Right cardiac atrium (tissue), 5 donors: ENCODE measurements at regions not wholly inside any gene's neighbourhood (a gene's known extent, or its start where the extent isn't known, plus 50 kb on each side); places are given as distances from the start of the nearest gene placed in this dataset.

Source experiments
- ATAC-seq, 2 donors: fragments of 200-7000 bp; cut with Tn5 transposase; one replicate each; pipeline versions ENCODE4 v1.8.0 to v1.9.1; 2020; ENCODE audit warnings: moderate library complexity in 2 of 2, mild to moderate bottlenecking in 1 of 2
- DNase-seq, 3 donors: peaks; one replicate each; pipeline ENCODE4 v3.0.0-alpha.2; 2020
- H3K27ac ChIP-seq: one replicate; pipeline ENCODE4 v1.5.1; 2013; ENCODE audit warnings: mild to moderate bottlenecking, low read length, control low read depth, moderate library complexity
- H3K27me3 ChIP-seq: one replicate; pipeline ENCODE4 v1.6.1; 2013; ENCODE audit not compliant: control insufficient read depth, insufficient read depth
- H3K4me1 ChIP-seq: one replicate; pipeline ENCODE4 v1.6.1; 2013; ENCODE audit warnings: low read length; ENCODE audit not compliant: control insufficient read depth, insufficient read depth
- H3K4me3 ChIP-seq: one replicate; pipeline ENCODE4 v1.5.1; 2013; ENCODE audit warnings: low read length, control low read depth
- H3K9me3 ChIP-seq: one replicate; pipeline ENCODE4 v1.6.1; 2013; ENCODE audit warnings: low read length; ENCODE audit not compliant: control insufficient read depth
- WGBS: extraction: QIAGEN DNeasy Blood & Tissue Kit; methylation state at CpG from one replicate; pipeline ENCODE4 v1.1.7; 2013; 5-methylcytosine and 5-hydroxymethylcytosine counted together
- intact Hi-C, 4 donors: fragments of 100-400 bp; cut with DNase I; formaldehyde crosslinking; loops; one replicate each; pipeline versions ENCODE4 v1.11.0 to v1.14.0; 2022 to 2023
- donor health status: healthy with polysubstance abuse.
- donor health status: DM: no; HTN: yes; CAD: no.
- donor health status: DM: no; HTN: no; CAD: no.
- donor health status: DM: no; HTN: yes; CAD: no; lungs with severe emphysema.
- donor health status: DM: yes; HTN: yes; CAD: no.

DNA sequence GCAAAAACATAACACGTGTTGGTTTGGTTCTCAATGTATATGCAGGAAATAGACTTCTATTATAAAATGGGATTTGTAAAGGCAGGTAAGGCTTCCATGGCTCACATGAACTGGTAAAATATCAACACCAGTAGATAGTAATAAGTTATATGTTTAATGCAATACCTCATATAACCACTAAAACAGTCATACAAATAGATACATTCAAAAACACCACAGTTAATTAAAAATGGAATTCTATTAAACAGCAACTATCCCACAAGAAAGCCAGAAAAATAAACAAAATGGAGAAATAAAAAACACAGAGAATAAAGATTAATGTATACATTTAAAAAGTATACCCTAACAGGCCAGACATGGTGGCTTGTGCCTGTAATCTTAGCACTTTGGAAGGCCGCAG, 243.8 kb upstream of the LRATD1 start:
- ATAC-seq (no peak), DNase-seq (no peak)
- intact Hi-C loops = no loop called here
- H3K9me3 ChIP-seq = no peaks in the 10 kb centered on the region
- H3K27me3 ChIP-seq = no peaks in the 10 kb centered on the region
- WGBS = 76% methylated on average over 2 of the region's 2 CpGs
- no peak overlapping the region for H3K4me3 ChIP-seq
- H3K4me1 ChIP-seq = no peaks in the 10 kb centered on the region
- no peak overlapping the region for H3K27ac ChIP-seq

DNA sequence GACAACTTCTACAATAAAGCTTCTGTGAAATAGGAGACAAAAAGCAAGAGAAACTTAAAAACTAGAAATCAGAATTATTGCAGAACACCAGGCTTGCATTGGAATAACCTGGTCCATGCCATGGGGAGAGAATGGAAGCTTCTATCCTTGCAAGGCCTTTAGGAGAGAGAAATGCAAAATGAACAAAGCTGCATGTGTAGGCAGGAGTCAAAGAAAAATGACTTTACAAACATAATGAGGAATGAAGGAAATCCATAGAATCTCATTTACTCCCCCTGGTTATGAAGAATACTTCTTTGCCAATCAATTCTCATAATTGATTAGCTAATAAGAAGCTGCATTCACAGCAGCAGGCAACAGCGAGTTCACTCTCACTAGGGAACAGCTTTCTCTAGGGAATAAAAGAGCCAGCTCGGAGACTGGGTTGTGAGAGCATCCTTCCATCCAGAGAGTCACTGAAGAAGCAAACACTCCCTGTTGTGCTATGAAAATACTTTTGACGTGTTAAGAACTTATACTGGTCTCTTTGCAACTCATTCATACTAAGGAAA, 235.9 kb upstream of the LRATD1 start:
- H3K27me3 ChIP-seq = no peaks in the 10 kb centered on the region
- no peak for DNase-seq
- 72% methylated on average over 3 of the region's 3 CpGs for WGBS

DNA sequence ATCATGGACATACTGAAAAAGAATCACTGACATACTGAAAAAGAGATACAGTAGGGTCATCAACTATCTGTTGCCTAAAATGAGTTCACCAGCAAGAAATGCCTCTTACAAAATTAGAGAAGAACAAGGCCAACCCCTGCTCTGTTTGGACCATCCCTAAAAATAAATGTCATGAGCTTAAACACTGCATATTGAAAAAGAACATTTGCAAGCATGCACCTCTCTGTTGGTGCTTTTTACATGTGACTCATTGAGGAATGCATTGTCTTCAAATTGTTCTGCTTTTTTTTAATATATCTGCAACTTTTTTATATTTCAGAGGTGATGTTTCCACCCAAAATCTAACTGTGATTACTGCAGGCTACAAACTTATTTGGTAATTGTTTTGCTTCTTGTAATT, 233.9 kb upstream of the LRATD1 start:
- intact Hi-C loops = no loop called here
- Histone ChIP-seq H3K27ac (no peak overlapping the region), H3K9me3 (no peaks in the 10 kb centered on the region), H3K4me1 (no peaks in the 10 kb centered on the region), H3K4me3 (no peak overlapping the region), H3K27me3 (no peaks in the 10 kb centered on the region)
- DNase-seq (no peak), ATAC-seq (no peak)

More for the DNA sequence above, 235.9 kb upstream of the LRATD1 start:
- Histone ChIP-seq H3K9me3 (no peaks in the 10 kb centered on the region), H3K4me3 (no peak overlapping the region), H3K27ac (no peak overlapping the region), H3K4me1 (no peaks in the 10 kb centered on the region)
- no peak for ATAC-seq
- intact Hi-C loops = no loop called here

- 20% methylated on average over 4 of the region's 4 CpGs for WGBS
- intact Hi-C loops = no loop called here
- no peaks in the 10 kb centered on the region for H3K27me3 ChIP-seq
- no peak overlapping the region for H3K4me3 ChIP-seq
- no peaks in the 10 kb centered on the region for H3K4me1 ChIP-seq
- no peak overlapping the region for H3K27ac ChIP-seq
- no peak for DNase-seq
- no peak for ATAC-seq
- H3K9me3 ChIP-seq = no peaks in the 10 kb centered on the region
Observed at GRCh38 chr2:14401873-14402272, 230.6 kb upstream of the LRATD1 start.

DNA sequence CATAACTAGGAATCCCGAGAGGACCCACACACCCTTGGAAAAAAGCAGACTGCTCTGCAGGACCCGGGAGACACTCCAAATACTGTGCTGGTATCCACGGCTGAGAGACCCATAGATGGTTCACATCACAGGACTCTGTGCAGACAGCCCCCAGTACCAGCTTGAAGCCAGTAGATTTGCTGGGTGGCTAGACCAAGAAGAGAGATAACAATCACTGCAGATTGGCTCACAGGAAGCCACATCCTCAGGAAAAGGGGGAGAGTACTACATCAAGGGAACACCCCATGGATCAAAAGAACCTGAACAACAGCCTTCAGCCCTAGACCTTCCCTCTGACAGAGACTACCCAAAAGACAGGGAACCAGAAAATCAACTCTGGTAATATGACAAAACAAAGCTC, 223.8 kb upstream of the LRATD1 start:
- no peaks in the 10 kb centered on the region for H3K9me3 ChIP-seq
- no peak overlapping the region for H3K27ac ChIP-seq
- H3K4me1 ChIP-seq = no peaks in the 10 kb centered on the region
- intact Hi-C loops = no loop called here
- 77% methylated on average over 3 of the region's 3 CpGs for WGBS
- no peak overlapping the region for H3K4me3 ChIP-seq
- no peak for DNase-seq
- H3K27me3 ChIP-seq = no peaks in the 10 kb centered on the region
- no peak for ATAC-seq

DNA sequence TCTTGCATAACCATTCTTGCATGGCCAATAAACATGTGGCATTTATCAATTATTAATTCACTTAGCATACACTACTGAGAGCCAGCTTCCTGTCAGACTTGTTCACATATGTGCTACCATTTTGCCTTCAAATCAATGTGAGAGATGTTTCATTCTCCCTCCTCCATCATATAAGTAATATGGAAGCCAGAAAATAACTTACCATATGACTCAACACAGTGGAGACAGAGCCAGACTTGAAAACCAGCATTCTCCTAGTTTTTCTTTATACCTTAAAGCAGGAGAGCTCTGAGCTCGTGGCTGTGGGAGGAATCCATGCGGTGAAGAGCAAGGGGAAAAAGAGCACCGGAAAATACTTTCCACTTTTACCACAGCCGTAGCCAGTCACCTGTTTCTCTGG, 215.0 kb upstream of the LRATD1 start:
- H3K4me3 ChIP-seq = no peak overlapping the region
- no peak for DNase-seq
- ATAC-seq = no peak
- H3K27ac ChIP-seq = no peak overlapping the region
- H3K4me1 ChIP-seq = no peaks in the 10 kb centered on the region
- 81% methylated on average over 4 of the region's 4 CpGs for WGBS
- no peaks in the 10 kb centered on the region for H3K9me3 ChIP-seq
- intact Hi-C loops = no loop called here
- H3K27me3 ChIP-seq = no peaks in the 10 kb centered on the region

GRCh38 chr2:14418115-14418514, 214.4 kb upstream of the LRATD1 start:
- Histone ChIP-seq H3K9me3 (no peaks in the 10 kb centered on the region), H3K27ac (no peak overlapping the region), H3K4me1 (no peaks in the 10 kb centered on the region), H3K4me3 (no peak overlapping the region), H3K27me3 (no peaks in the 10 kb centered on the region)
- intact Hi-C loops = no loop called here
- DNase-seq = no peak
- ATAC-seq = no peak

- DNase-seq (no peak), ATAC-seq (peak in 1 of 2 donors; percentile 87)
- Histone ChIP-seq H3K4me1 (no peaks in the 10 kb centered on the region), H3K4me3 (no peak overlapping the region), H3K27me3 (no peaks in the 10 kb centered on the region), H3K27ac (no peak overlapping the region), H3K9me3 (no peaks in the 10 kb centered on the region)
- intact Hi-C loops = no loop called here
- 68% methylated on average over 5 of the region's 5 CpGs for WGBS
Observed at GRCh38 chr2:14420851-14421250, 211.7 kb upstream of the LRATD1 start.

DNA sequence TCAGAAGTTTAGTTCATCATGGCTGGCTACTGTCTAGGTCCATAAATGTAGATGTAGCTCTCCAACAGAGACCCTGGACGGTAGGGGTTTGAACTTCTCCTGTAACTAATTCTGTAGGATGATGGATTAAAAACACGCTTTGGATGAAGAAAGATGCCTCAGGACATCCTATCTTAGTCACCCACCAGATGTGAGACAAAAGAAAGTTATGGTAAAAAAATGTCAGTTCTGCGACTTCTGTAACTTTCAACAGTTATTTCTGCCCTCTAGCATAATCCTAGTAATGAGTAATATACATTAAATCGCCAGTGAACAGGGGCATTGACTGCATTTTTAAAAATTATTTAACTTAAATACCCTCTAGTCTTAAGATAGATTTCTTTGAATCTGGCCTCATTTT, 210.1 kb upstream of the LRATD1 start:
- DNase-seq (no peak), ATAC-seq (no peak)
- Histone ChIP-seq H3K9me3 (no peaks in the 10 kb centered on the region), H3K27ac (no peak overlapping the region), H3K4me3 (no peak overlapping the region), H3K4me1 (no peaks in the 10 kb centered on the region), H3K27me3 (no peaks in the 10 kb centered on the region)
- 67% methylated on average over 4 of the region's 4 CpGs for WGBS
- intact Hi-C loops = no loop called here

- H3K4me3 ChIP-seq = no peak overlapping the region
- DNase-seq (no peak), ATAC-seq (peak in 1 of 2 donors; percentile 20)
- 57% methylated on average over 2 of the region's 2 CpGs for WGBS
- H3K27me3 ChIP-seq = no peaks in the 10 kb centered on the region
- no peaks in the 10 kb centered on the region for H3K9me3 ChIP-seq
- intact Hi-C loops = no loop called here
- H3K4me1 ChIP-seq = no peaks in the 10 kb centered on the region
- H3K27ac ChIP-seq = no peak overlapping the region
Observed at GRCh38 chr2:14423145-14423906, 209.2 kb upstream of the LRATD1 start.

- DNase-seq (no peak), ATAC-seq (no peak)
- Histone ChIP-seq H3K4me3 (no peak overlapping the region), H3K27me3 (no peaks in the 10 kb centered on the region), H3K9me3 (no peaks in the 10 kb centered on the region), H3K27ac (no peak overlapping the region), H3K4me1 (no peaks in the 10 kb centered on the region)
- WGBS = 80% methylated on average over 5 of the region's 5 CpGs
- intact Hi-C loops = no loop called here
Observed at GRCh38 chr2:14424478-14425390, 207.8 kb upstream of the LRATD1 start.
